ENCODE measurements at regions not wholly inside any gene's neighbourhood (a gene's known extent, or its start where the extent isn't known, plus 50 kb on each side); places are given as distances from the start of the nearest gene placed in this dataset.

- DNase-seq: no peak
- WGBS, 2 donors (ENCODE audit: low coverage in 1 of 2): 75 to 84% methylated on average over 2 to 4 of the region's 4 CpGs
- in situ Hi-C loops (cut with MboI; ENCODE audit: low pct_ligation_motif_present in 1 of 4, low pct_unique_long_range_greater_than_20kb in 1 of 4, low sequenced_read_pairs in 3 of 4) (no loop called here), intact Hi-C loops (cut with DNase I; ENCODE audit: low total_unique reads) (no loop called here)
- Histone ChIP-seq H3K27me3 (no peaks in the 10 kb centered on the region), H3K4me3 (no peak overlapping the region), H3K36me3 (no peaks in the 10 kb centered on the region), H3K27ac (no peak overlapping the region), H3K4me1 (no peaks in the 10 kb centered on the region), H3K9me3 (no peaks in the 10 kb centered on the region)
- TF ChIP-seq EP300 (IDR thresholded peaks at IDR 0.05; ENCODE audit: low read depth) (no peak), POLR2A (IDR thresholded peaks at IDR 0.05) (no peak), CTCF (IDR thresholded peaks at IDR 0.05) (no peak), POLR2AphosphoS5 (IDR thresholded peaks at IDR 0.05) (no peak)
These were observed 112.4 kb downstream of the TENT5A start for GRCh38 chr6:81640126-81640525.

GRCh38 chr6:81638366-81638765 is 114.1 kb downstream of the TENT5A start:
- intact Hi-C loops (cut with DNase I; ENCODE audit: low total_unique reads): no loop called here
- Histone ChIP-seq H3K27ac (no peak overlapping the region), H3K27me3 (no peaks in the 10 kb centered on the region), H3K36me3 (no peaks in the 10 kb centered on the region), H3K4me1 (no peaks in the 10 kb centered on the region), H3K9me3 (no peaks in the 10 kb centered on the region), H3K4me3 (no peak overlapping the region)
- no peak for TF ChIP-seq POLR2A (IDR thresholded peaks at IDR 0.05)
- no peak for TF ChIP-seq CTCF (IDR thresholded peaks at IDR 0.05)
- TF ChIP-seq POLR2AphosphoS5 (IDR thresholded peaks at IDR 0.05): no peak
- WGBS, 2 donors (ENCODE audit: low coverage in 1 of 2): 91 to 96% methylated on average over 4 of the region's 4 CpGs
- in situ Hi-C loops (cut with MboI; ENCODE audit: low pct_ligation_motif_present in 1 of 4, low pct_unique_long_range_greater_than_20kb in 1 of 4, low sequenced_read_pairs in 3 of 4): no loop called here
- no peak for DNase-seq

- no peak overlapping the region for H3K27ac ChIP-seq
- TF ChIP-seq POLR2A (IDR thresholded peaks at IDR 0.05) (no peak), EP300 (IDR thresholded peaks at IDR 0.05; ENCODE audit: low read depth) (no peak), CTCF (IDR thresholded peaks at IDR 0.05) (no peak), POLR2AphosphoS5 (IDR thresholded peaks at IDR 0.05) (no peak)
- H3K36me3 ChIP-seq: no peaks in the 10 kb centered on the region
- intact Hi-C loops (cut with DNase I; ENCODE audit: low total_unique reads) (no loop called here), in situ Hi-C loops (cut with MboI; ENCODE audit: low pct_ligation_motif_present in 1 of 4, low pct_unique_long_range_greater_than_20kb in 1 of 4, low sequenced_read_pairs in 3 of 4) (no loop called here)
- no peaks in the 10 kb centered on the region for H3K4me1 ChIP-seq
- DNase-seq: no peak
- 67 to 71% methylated on average over 5 of the region's 5 CpGs for WGBS, 2 donors (ENCODE audit: low coverage in 1 of 2)
- H3K27me3 ChIP-seq: no peaks in the 10 kb centered on the region
- H3K9me3 ChIP-seq: peaks cover 0 to 5% of the 10 kb centered on the region in 2 donors
- H3K4me3 ChIP-seq: no peak overlapping the region
These were observed 115.4 kb downstream of the TENT5A start for GRCh38 chr6:81636930-81637568.

GRCh38 chr6:81634155-81634880 is 118.2 kb downstream of the TENT5A start:
- H3K4me3 ChIP-seq: no peak overlapping the region
- H3K27ac ChIP-seq: no peak overlapping the region
- H3K36me3 ChIP-seq: no peaks in the 10 kb centered on the region
- no peaks in the 10 kb centered on the region for H3K27me3 ChIP-seq
- no peak for DNase-seq
- no peak for TF ChIP-seq CTCF (IDR thresholded peaks at IDR 0.05)
- no peak for TF ChIP-seq EP300 (IDR thresholded peaks at IDR 0.05; ENCODE audit: low read depth)
- TF ChIP-seq POLR2AphosphoS5 (IDR thresholded peaks at IDR 0.05): no peak
- no peak for TF ChIP-seq POLR2A (IDR thresholded peaks at IDR 0.05)
- H3K9me3 ChIP-seq: peaks cover 14 to 16% of the 10 kb centered on the region in 2 donors
- in situ Hi-C loops (cut with MboI; ENCODE audit: low pct_ligation_motif_present in 1 of 4, low pct_unique_long_range_greater_than_20kb in 1 of 4, low sequenced_read_pairs in 3 of 4) (no loop called here), intact Hi-C loops (cut with DNase I; ENCODE audit: low total_unique reads) (no loop called here)
- WGBS, 2 donors (ENCODE audit: low coverage in 1 of 2): 90% methylated on average over 3 of the region's 3 CpGs; no CpG with 5 or more reads in 1 of the 2 donors
- H3K4me1 ChIP-seq: no peaks in the 10 kb centered on the region

Measured in transverse colon (tissue), 4 donors.